ENCODE measurements at regions not wholly inside any gene's neighbourhood (a gene's known extent, or its start where the extent isn't known, plus 50 kb on each side); places are given as distances from the start of the nearest gene placed in this dataset.

GRCh38 chr7:17062151-17063044 lies 180.6 kb upstream of the AGR3 start:
- TF ChIP-seq EZH2 (IDR thresholded peaks at IDR 0.05; ENCODE audit: borderline replicate concordance, insufficient read depth, low read depth, low read length, poor library complexity, severe bottlenecking) = no peak
- no peak for TF ChIP-seq CTCF (IDR thresholded peaks at IDR 0.05)
- ChIA-PET CTCF (interaction anchor here (0.6 to 1.4 kb wide), 5 partner anchors 20 to 1652 kb away, joined by 3 to 4 read pairs (median 3); no protein-coding TSS in a partner anchor), POLR2A (no interaction called here)
- Mint-ChIP-seq H3K27me3 (no peaks in the 10 kb centered on the region), H3K4me3 (no peak overlapping the region), H3K4me1 (peaks cover 12% of the 10 kb centered on the region), H3K9me3 (ENCODE audit: insufficient read depth) (no peaks in the 10 kb centered on the region), H3K27ac (no peak overlapping the region)
- no CpG with 5 or more reads among the region's 5 CpGs for WGBS (ENCODE audit: insufficient coverage)
- ATAC-seq (ENCODE audit: low read depth) (no peak), DNase-seq (no peak)
- Histone ChIP-seq H3K9ac (ENCODE audit: low read length) (no peak overlapping the region), H3K4me1 (ENCODE audit: control insufficient read depth in 2 of 2, insufficient read depth in 2 of 2, low read length in 2 of 2) (no peaks in the 10 kb centered on the region), H3K27me3 (replicated peaks in 1 of 4; ENCODE audit: control extremely low read depth in 1 of 4, control insufficient read depth in 3 of 4, insufficient read depth in 4 of 4, low read length in 3 of 4) (no peaks in the 10 kb centered on the region), H3K27ac (ENCODE audit: low read length in 2 of 2) (no peak overlapping the region), H3K9me3 (ENCODE audit: control extremely low read depth in 1 of 3, control insufficient read depth in 2 of 3, insufficient read depth in 1 of 3, low read length in 2 of 3) (peaks cover 0 to 4% (median 0%) of the 10 kb centered on the region in 3 donors), H3K4me3 (ENCODE audit: control extremely low read depth in 1 of 5, extremely low read depth in 1 of 5, insufficient read depth in 1 of 5, low read depth in 2 of 5, low read length in 4 of 5) (no peak overlapping the region), H3K4me2 (replicated peaks; ENCODE audit: low read depth, low read length, poor library complexity, severe bottlenecking) (no peak overlapping the region), H3K79me2 (ENCODE audit: control insufficient read depth, insufficient read depth, low read length) (no peaks in the 10 kb centered on the region), H3K36me3 (replicated peaks in 1 of 2; ENCODE audit: control extremely low read depth in 1 of 2, control insufficient read depth in 1 of 2, extremely low read depth in 1 of 2, insufficient read depth in 2 of 2, low read length in 1 of 2) (no peaks in the 10 kb centered on the region), H2AFZ (ENCODE audit: insufficient read depth, low read depth, low read length, poor library complexity, severe bottlenecking) (no peak overlapping the region), H4K20me1 (ENCODE audit: control insufficient read depth, insufficient read depth, low read length, poor library complexity, severe bottlenecking) (no peaks in the 10 kb centered on the region)
- intact Hi-C loops (cut with micrococcal nuclease) = no loop called here

GRCh38 chr7:17063045-17063383 lies 181.2 kb upstream of the AGR3 start:
- TF ChIP-seq CTCF (IDR thresholded peaks at IDR 0.05) = no peak
- TF ChIP-seq EZH2 (IDR thresholded peaks at IDR 0.05; ENCODE audit: borderline replicate concordance, insufficient read depth, low read depth, low read length, poor library complexity, severe bottlenecking) = no peak
- H3K9me3 Mint-ChIP-seq (ENCODE audit: insufficient read depth) = no peaks in the 10 kb centered on the region
- Histone ChIP-seq H3K4me1 (ENCODE audit: control insufficient read depth in 2 of 2, insufficient read depth in 2 of 2, low read length in 2 of 2) (no peaks in the 10 kb centered on the region), H3K9me3 (ENCODE audit: control extremely low read depth in 1 of 3, control insufficient read depth in 2 of 3, insufficient read depth in 1 of 3, low read length in 2 of 3) (peaks cover 0 to 4% (median 0%) of the 10 kb centered on the region in 3 donors), H3K27me3 (replicated peaks in 1 of 4; ENCODE audit: control extremely low read depth in 1 of 4, control insufficient read depth in 3 of 4, insufficient read depth in 4 of 4, low read length in 3 of 4) (no peaks in the 10 kb centered on the region), H3K27ac (ENCODE audit: low read length in 2 of 2) (no peak overlapping the region), H3K4me2 (replicated peaks; ENCODE audit: low read depth, low read length, poor library complexity, severe bottlenecking) (no peak overlapping the region), H3K79me2 (ENCODE audit: control insufficient read depth, insufficient read depth, low read length) (no peaks in the 10 kb centered on the region), H2AFZ (ENCODE audit: insufficient read depth, low read depth, low read length, poor library complexity, severe bottlenecking) (no peak overlapping the region), H3K9ac (ENCODE audit: low read length) (no peak overlapping the region), H3K4me3 (ENCODE audit: control extremely low read depth in 1 of 5, extremely low read depth in 1 of 5, insufficient read depth in 1 of 5, low read depth in 2 of 5, low read length in 4 of 5) (no peak overlapping the region), H4K20me1 (ENCODE audit: control insufficient read depth, insufficient read depth, low read length, poor library complexity, severe bottlenecking) (no peaks in the 10 kb centered on the region), H3K36me3 (replicated peaks in 1 of 2; ENCODE audit: control extremely low read depth in 1 of 2, control insufficient read depth in 1 of 2, extremely low read depth in 1 of 2, insufficient read depth in 2 of 2, low read length in 1 of 2) (no peaks in the 10 kb centered on the region)
- no peak overlapping the region for H3K4me3 Mint-ChIP-seq
- ChIA-PET POLR2A (no interaction called here), CTCF (interaction anchor here (0.6 to 0.9 kb wide), 3 partner anchors 19 to 245 kb away, joined by 3 to 4 read pairs (median 3); no protein-coding TSS in a partner anchor)
- ATAC-seq (ENCODE audit: low read depth) = no peak
- no peak overlapping the region for H3K27ac Mint-ChIP-seq
- no peak for DNase-seq
- H3K27me3 Mint-ChIP-seq = no peaks in the 10 kb centered on the region
- peaks cover 11% of the 10 kb centered on the region for H3K4me1 Mint-ChIP-seq
- intact Hi-C loops (cut with micrococcal nuclease) = no loop called here

Measured in B cell (primary cell).